Posterior cingulate gyrus (tissue), 11 donors: ENCODE measurements at regions not wholly inside any gene's neighbourhood (a gene's known extent, or its start where the extent isn't known, plus 50 kb on each side); places are given as distances from the start of the nearest gene placed in this dataset.
"Not testable (repeated sequence)": the region's sequence is repeated elsewhere in the genome, so short reads cannot be mapped to it uniquely, and the experiment has no call there.

ENCODE experiments used
- DNase-seq, 10 donors: peaks; one replicate each; pipeline versions ENCODE4 v3.0.0 to v3.0.0-alpha.2; 2020 to 2021; ENCODE audit warnings: mixed read lengths in 3 of 10
- intact Hi-C: fragments of 100-400 bp; cut with DNase I; formaldehyde crosslinking; loops from one replicate; pipeline ENCODE4 v1.15.1; 2023

DNA sequence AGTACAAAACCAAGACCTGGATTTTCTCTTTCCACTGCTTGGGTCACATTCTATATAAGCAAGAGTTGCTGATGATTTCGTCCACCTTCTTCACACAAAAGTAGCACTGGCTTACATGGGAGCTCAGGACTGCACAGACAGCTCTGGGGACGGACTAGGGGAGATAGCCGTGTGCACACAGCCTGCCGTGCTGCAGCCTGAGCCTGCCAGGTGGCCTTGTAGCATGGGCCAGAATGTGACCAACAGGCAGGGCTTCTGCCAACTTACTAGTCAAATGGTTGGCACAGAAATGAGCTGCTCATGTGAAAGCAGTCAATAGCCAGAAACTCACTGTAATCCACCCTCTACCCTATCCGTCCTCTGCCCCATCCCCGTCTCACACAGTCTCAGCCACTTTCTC lies 299.0 kb downstream of the ANAPC1 start:
- DNase-seq, intact Hi-C loops: not testable (repeated sequence)

GRCh38 chr2:111586014-111586413 lies 298.0 kb downstream of the ANAPC1 start:
- intact Hi-C loops, DNase-seq: not testable (repeated sequence)

- DNase-seq, intact Hi-C loops: not testable (repeated sequence)
These were observed 288.9 kb downstream of the ANAPC1 start for GRCh38 chr2:111595072-111595471.

GRCh38 chr2:111596808-111597705 lies 286.9 kb downstream of the ANAPC1 start:
- intact Hi-C loops: not testable (repeated sequence)

DNA sequence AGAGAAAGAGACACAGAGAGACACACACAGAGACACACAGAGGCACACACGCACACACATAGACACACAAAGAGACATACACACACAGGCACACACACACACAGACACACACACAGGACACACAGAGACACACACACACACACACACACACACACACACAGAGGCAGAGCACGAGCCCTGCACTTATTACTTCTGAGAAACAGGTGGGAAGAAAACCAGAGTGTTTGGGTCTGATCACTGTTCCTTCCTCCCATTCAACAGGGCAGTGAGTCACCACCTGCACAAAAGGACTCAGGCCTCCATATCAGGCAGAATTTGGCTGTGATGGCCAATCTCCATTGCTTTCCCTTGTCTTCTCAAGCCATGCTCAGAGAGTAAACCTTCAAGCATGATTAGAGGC lies 285.0 kb downstream of the ANAPC1 start:
- intact Hi-C loops, DNase-seq: not testable (repeated sequence)

More at GRCh38 chr2:111596808-111597705, 286.9 kb downstream of the ANAPC1 start:
- not testable (repeated sequence) for DNase-seq

- intact Hi-C loops: not testable (repeated sequence)
These were observed 281.7 kb downstream of the ANAPC1 start for GRCh38 chr2:111602259-111602658.

DNA sequence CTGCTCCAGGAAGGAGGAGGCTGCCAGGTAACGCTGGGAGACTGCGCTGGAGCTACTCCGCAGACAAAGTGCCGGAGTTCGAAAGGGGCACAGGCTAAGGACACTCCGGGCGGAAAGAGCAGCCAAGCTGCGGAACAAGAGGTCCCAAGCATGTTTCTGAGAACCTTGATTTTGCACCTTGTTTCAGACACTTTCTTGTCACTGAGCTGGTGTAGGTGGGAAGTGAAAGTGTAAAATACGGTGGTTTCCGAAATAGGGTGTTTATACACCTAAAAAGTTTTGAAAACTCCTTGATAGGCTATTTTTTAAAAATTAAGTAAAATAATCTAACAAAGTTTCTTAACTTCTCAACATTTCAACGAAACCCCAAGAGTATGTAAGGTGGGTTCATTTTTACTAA lies 278.2 kb downstream of the ANAPC1 start:
- intact Hi-C loops, DNase-seq: not testable (repeated sequence)

More at GRCh38 chr2:111602259-111602658, 281.7 kb downstream of the ANAPC1 start:
- not testable (repeated sequence) for DNase-seq

DNA sequence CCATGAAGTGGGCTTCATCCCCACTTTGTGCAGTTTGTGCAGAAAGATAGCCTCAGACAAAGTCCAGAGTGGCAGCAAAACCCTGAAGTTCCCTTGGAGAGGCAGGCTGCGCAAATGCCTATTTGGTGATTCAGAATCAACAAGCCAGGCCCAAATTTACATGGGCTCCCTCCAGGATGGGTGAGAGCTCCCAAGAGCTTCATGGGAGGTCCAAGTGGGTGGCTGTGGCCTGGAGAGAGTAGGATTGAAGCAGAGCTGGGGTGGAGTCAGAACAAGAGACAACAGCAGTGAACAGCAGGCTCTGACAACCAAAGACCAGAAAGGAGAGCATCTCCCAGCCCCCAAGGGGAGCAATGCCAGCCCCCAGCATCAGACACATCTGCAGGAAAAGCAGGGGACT lies 277.4 kb downstream of the ANAPC1 start:
- intact Hi-C loops, DNase-seq: not testable (repeated sequence)

DNA sequence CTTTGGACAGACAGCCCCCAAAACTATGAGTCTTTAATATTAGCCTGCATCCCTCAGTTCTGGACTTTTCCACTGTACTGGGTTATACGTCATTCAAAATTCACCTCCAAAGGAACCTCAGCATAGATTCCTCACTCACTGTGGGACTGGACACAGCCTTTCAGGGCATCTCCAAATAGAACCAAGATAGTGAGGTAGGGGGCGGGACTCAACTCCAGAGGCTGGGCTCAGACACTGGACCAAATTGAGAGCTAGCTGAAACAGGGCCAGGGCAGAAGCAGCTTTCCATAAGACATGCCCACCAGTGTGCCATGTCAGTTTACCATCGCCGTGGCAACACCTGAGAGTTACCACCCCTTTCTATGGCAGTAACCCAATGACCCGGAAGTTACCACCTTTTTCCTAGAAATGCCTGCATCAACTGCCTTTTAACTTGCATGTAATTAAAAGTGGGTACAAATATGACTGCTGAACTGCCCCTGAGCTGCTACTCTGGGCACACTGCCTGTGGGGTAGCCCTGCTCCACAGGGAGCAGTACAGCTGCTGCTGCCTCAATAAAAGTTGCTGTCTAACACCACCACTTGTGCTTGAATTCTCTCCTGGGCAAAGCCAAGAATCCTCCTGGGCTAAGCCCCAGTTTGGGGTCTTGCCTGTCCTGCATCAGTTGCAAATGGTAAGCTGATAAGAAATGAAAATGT lies 274.7 kb downstream of the ANAPC1 start:
- intact Hi-C loops, DNase-seq: not testable (repeated sequence)

- DNase-seq, intact Hi-C loops: not testable (repeated sequence)
These were observed 274.0 kb downstream of the ANAPC1 start for GRCh38 chr2:111610035-111610434.

DNA sequence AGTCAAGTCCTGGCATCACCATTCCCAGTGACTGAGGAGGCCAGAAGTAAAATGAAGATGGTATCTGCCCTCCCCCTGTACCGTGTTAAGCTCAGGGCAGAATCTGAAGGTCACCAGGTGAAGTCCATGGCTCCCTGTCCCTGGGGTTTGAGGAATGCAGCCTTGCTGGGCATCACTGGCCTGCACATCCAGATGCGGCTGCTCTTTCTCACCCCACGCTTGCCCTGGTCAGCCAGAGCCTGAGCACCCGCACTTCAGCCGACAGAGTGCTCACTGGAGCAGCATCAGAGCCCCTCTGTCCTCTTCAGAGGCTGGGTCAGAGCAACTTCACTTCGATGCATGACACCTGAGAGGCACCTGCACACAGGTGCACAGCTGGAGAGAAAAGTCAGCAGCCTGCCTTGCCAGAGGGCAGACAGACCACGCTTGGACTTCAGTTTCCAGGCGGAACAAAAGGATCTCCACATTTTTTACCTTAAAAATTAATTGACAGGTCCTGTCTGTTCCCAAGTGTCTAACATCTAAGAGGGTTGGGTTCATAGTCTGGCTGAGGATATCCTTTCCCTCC lies 267.3 kb downstream of the ANAPC1 start:
- no peak for DNase-seq
- intact Hi-C loops: no loop called here

DNA sequence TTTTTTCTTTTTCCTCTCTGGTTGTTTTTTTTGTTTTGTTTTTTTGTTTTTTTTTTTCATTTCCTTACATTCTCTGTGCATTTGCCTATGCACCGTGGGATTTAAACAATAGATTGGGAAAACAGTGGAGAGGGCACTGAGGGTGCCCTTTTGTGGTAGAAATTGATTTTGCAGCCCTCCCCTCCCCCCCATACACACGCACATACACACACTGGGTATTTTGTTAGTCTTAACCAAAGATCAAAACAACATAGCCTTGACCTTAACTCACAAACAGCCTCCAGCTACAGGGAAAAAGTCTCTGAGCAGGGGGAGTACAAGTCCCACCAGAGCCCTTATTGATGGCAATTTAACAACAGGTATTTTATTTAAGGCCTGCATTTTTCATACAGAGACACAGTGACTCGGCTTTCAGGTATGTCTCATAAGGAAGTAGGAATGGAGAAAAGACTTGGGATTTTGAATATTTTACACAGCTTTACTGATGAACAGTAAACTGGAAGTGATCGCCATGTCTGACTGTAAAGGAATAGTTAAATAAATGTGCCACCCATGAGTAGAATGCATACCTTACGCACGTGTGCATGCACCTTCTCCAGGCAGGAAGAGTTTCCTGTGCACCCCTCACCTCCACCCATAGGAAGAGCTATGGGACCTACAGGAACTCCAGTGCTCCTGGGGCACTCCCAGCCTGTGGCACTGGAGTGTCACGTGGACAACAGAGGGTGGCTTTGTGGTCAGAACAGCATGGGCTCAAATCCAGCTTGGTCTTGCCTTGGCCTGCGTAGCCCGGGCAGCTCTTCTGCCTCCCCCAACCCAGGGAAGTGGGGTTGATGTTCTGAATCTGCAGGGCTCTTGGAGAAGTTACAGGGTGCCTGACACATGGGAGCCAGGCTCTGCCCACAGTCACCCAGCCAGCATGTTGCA lies 266.4 kb downstream of the ANAPC1 start:
- peak in 3 of 10 donors; percentile 14 to 62 (median 32) for DNase-seq
- intact Hi-C loops: no loop called here

DNA sequence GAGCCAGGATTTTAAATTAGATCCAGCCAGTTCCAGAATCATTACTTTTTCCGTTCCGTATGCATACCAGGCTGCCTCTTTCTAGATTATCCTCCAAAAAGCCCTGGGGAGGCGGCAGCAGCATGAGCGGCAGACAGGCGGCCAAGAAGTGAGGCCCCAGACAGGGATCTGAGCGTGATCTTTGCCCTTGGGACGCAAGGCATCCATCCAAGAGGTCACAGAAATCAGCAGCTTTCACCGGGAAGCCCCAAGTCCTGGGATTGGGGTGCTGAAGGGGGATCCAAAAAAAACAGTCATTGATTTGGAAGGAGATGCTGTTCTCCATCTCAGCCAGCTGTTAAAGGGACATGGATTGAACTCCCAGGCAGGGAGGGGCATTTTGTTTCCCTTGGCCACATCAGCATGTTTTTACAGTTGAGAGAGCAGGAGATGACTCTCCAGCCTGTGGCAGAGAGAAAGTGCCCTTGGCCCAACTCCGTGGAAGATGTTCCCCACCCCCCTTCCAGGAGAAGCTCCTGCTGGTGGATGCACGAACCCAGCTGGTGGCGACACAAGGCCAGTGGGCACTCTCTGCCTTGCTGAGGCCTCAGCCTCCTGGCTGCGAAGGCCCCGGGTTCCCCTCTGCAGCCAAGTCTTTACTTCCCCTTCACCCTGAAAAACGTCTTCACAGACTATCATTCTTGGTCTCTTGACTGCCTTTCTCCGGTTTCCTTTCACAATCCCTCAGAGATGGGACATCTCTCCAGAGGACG lies 265.6 kb downstream of the ANAPC1 start:
- DNase-seq: no peak
- intact Hi-C loops: no loop called here

DNA sequence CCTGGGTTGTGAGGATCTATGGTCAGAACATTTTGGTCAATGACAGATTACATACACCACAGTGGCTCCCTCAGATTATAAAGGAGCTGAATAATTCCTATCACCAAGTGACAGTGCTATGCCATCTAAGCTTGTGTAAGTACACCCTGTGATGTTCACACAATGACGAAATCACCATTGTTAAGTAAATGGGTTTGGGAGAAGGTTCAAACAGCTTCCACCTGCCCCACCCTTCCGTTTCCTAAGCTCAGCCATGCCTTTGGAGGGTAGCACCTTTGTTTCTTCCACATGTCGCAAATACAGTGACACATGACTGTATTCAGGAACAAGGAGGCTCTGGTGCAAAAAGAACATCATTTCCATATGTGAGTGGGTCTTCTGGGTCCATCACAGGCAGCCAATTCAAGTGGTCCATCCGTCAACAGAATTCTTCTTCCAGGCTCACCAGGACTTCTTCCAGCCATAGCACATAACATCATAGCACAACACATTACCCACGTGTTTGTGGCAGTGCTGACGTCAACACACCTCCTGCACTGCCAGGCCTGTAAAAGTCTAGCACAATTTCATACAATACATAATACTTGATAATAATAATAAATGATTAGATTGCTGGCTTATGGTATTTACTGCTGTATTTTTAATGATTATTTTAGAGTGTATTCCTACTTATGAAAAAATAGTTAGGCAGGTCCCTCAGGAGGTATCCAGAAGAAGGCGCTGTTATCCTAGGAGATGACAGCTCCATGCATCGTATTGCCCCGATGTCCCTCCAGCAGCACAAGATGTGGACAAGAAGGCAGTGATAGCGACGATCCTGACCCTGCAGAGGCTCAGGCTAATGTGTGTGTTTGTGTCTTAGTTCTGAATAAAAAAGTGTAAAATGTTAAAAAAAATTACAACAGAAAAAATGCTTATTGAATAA lies 264.8 kb downstream of the ANAPC1 start:
- intact Hi-C loops: no loop called here
- DNase-seq: no peak

DNA sequence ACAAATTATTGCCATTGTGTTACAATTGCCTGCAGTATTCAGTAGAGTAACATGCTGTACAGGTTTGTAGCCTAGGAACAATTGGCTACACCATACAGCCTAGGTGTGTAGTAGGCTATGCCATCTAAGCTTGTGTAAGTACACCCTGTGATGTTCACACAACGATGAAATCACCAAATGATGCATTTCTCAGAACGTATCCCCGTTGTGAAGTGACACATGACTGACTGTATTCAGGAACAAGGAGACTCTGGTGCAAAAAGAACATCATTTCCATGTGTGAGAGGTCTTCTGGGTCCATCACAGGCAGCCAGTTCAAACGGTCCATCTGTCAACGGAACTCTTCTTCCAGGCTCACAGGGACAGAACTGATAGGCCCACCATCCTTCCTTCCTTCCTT lies 263.7 kb downstream of the ANAPC1 start:
- DNase-seq: no peak
- intact Hi-C loops: no loop called here

- intact Hi-C loops: no loop called here
- DNase-seq: no peak
These were observed 261.1 kb downstream of the ANAPC1 start for GRCh38 chr2:111622859-111623258.

GRCh38 chr2:111623380-111623779 lies 260.6 kb downstream of the ANAPC1 start:
- intact Hi-C loops: no loop called here

More at GRCh38 chr2:111623380-111623779, 260.6 kb downstream of the ANAPC1 start:
- DNase-seq: no peak
